LNCAP (cell line): ENCODE measurements at regions not wholly inside any gene's neighbourhood (a gene's known extent, or its start where the extent isn't known, plus 50 kb on each side); places are given as distances from the start of the nearest gene placed in this dataset.

ENCODE experiments used
- CTCF ChIP-seq: fragments of 450-650 bp; IDR thresholded peaks from 2 replicates; pipeline ENCODE4 v1.5.1; 2017; ENCODE audit warnings: mild to moderate bottlenecking

- TF ChIP-seq CTCF, result no peak
Observed at GRCh38 chr6:12431023-12431422, 140.9 kb downstream of the EDN1 start.

DNA sequence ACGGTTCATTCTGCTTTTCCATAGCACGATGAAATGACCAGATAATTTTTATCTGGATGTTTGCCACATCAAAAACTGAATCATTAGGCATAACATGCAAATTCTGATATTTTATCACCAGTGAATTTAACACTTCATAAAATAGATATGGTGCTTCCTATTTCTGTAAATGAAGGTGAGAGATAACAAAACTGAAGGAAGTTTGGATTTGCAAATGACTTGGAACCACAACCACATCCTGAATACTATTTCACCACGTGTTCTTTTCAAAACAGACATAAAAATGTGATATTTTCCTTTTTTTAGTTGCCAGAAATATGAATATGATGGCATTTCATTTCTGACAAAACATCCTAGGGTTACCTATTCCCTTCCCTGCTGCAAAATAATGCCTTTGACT lies 146.1 kb downstream of the EDN1 start:
- no peak for TF ChIP-seq CTCF

- TF ChIP-seq CTCF, result no peak
Observed at GRCh38 chr6:12436683-12437082, 146.5 kb downstream of the EDN1 start.

DNA sequence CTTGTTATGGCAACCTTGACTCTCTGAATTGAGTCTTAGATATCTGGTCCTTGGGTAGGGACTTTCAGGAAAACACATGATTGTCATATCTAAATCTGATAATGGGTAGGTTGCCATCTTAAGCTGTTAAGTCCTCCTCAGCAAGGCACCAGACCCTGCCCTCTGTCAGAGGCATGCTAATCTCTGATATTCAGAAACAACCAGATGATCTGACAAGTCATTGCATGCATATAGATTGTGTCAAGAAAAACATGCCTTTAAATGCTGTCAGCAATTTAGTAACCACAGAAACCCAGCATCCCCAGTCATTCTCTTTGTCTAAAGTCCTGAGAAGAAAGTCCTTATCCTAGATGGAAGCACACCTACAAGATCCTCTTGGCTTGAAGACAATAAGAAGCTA lies 149.1 kb downstream of the EDN1 start:
- no peak for TF ChIP-seq CTCF

GRCh38 chr6:12440981-12441380 lies 150.8 kb downstream of the EDN1 start:
- TF ChIP-seq CTCF, result no peak

DNA sequence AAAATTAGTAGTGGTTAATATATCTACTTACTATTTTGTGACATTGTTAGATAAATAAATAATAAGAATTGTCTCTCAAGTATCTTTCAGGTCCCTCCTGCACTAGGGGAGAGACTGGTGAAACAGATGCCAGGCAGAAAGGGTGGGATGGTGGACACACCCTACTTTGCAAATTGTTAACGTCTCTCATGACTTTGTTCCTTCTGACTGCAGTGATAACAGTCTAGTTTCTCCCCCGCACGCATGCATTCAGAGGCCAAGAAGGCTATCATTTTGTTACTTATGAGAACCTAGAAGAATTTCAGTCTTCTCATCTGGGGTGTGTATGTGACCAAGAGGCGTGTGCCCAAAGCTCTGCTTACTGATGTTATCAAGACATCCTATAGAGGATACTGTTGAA lies 152.3 kb downstream of the EDN1 start:
- TF ChIP-seq CTCF, result no peak

DNA sequence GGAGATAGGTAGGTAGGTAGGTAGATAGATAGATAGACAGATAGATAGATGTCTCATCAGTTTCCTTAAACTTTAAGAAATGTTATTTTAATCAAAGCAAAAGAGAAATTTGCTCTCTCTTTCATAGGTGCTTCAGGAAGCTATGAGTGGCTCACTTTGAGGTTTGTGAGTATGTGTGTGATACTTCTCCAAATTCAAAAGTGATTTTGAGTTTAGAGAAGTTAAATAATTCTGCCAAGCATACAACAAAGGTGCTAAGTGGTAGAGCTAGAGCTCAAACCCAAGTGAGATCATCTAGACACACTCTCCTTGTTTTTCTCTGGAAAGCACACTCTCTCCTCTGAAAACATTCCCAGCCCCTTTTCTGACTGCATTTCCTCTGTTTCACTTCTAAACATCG lies 156.2 kb downstream of the EDN1 start:
- TF ChIP-seq CTCF, result no peak

DNA sequence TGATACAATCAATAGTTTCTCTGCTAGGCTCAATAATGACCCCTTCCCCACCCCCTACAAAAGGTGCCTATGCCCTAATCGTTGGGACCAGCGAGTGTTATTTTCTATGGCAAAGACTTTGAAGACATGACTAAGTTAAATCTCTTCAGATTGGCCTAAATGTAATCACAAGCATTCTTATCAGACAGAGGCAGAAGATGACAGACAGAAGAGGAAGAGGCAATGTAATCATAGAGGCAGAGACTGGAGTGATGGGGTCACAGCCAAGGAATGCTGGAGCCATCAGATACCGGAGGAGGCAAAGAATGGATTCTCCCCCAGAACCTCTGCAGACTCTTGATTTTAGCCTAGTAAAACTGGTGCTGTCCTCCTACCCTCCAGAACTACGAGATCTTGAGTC lies 159.3 kb downstream of the EDN1 start:
- TF ChIP-seq CTCF, result no peak
